HCT116 (cell line): ENCODE measurements at regions not wholly inside any gene's neighbourhood (a gene's known extent, or its start where the extent isn't known, plus 50 kb on each side); places are given as distances from the start of the nearest gene placed in this dataset.

Source experiments
- ATAC-seq: fragments of 200-7000 bp; cut with Tn5 transposase; 2 replicates; pipeline ENCODE4 v1.9.1; 2020; ENCODE audit warnings: mild to moderate bottlenecking, moderate library complexity
- BruUV-seq: library from RNA; stranded (reverse); fragments of 400-500 nt; replicated peaks from 2 replicates; lab custom pipeline; 2021; lab: Mats Ljungman, UMichigan
- CTCF ChIA-PET: fragments of 300-600 bp; sonication (Branson Sonifier 250); formaldehyde crosslinking; loops from one replicate; lab custom pipeline; 2021; ENCODE audit warnings: antibody characterized with exemption; lab: Charles Lee
- POLR2A ChIA-PET: fragments of 300-600, 350-600 bp; sonication (Branson Sonifier 250); formaldehyde crosslinking; loops from one replicate; lab custom pipeline; 2021; ENCODE audit warnings: antibody characterized with exemption; lab: Charles Lee
- RAD21 ChIA-PET, 2 experiments: fragments of 300-600 bp; sonication (Branson Sonifier 250); formaldehyde crosslinking; loops; one replicate each; lab custom pipeline; 2023; ENCODE audit warnings: low total read pairs in 2 of 2; ENCODE audit not compliant: uncharacterized antibody in 2 of 2, unreplicated experiment in 2 of 2, low non-redundant PET in 1 of 2; lab: Charles Lee
- DNase-seq: peaks from one replicate; pipeline ENCODE4 v3.0.0-alpha.2; 2010; ENCODE audit warnings: low read depth, low spot score
- H2AFZ ChIP-seq: fragments of 200-600 bp; shearing (Covaris generic), sonication (generic); 2 replicates; pipeline ENCODE4 v1.6.1; 2017; ENCODE audit warnings: low read depth, mixed run types, mixed read lengths, antibody characterized with exemption, low read length; ENCODE audit not compliant: poor library complexity, severe bottlenecking
- H3K27ac ChIP-seq: 2 replicates; pipeline ENCODE4 v1.5.1; 2012; ENCODE audit warnings: low read depth, low read length
- H3K27me3 ChIP-seq: fragments of 200-600 bp; sonication (generic); 2 replicates; pipeline ENCODE4 v1.6.1; 2016; ENCODE audit warnings: mixed run types, low read length, mixed read lengths; ENCODE audit not compliant: insufficient read depth
- H3K36me3 ChIP-seq, 2 experiments: fragments of 200-500 bp in 1 of 2; fragments of 200-600 bp in 1 of 2; sonication (Bioruptor generic) in 1 of 2; sonication (generic) in 1 of 2; 2 replicates each; pipeline versions ENCODE4 v1.5.1 to v1.6.1; 2014 to 2016; ENCODE audit warnings: low read length in 2 of 2, inconsistent platforms in 1 of 2, mixed read lengths in 1 of 2, mixed run types in 1 of 2; ENCODE audit not compliant: insufficient read depth in 2 of 2, control insufficient read depth in 1 of 2
- H3K4me1 ChIP-seq, 2 experiments: fragments of 200-600 bp in 1 of 2; sonication (generic) in 1 of 2; 2 replicates each; pipeline versions ENCODE4 v1.5.1 to v1.6.1; 2012 to 2017; ENCODE audit warnings: low read length in 2 of 2, inconsistent platforms in 1 of 2, mild to moderate bottlenecking in 1 of 2, mixed read lengths in 1 of 2, mixed run types in 1 of 2, moderate library complexity in 1 of 2; ENCODE audit not compliant: insufficient read depth in 2 of 2, control insufficient read depth in 1 of 2
- H3K4me2 ChIP-seq: fragments of 200-600 bp; sonication (generic); 2 replicates; pipeline ENCODE4 v1.6.1; 2017; ENCODE audit warnings: mixed run types, low read length, mixed read lengths
- H3K4me3 ChIP-seq, 2 experiments: fragments of 200-600 bp in 1 of 2; sonication (generic) in 1 of 2; replicated peaks in 1 of 2; 2 replicates each; pipeline ENCODE4 v1.5.1; 2011 to 2016; ENCODE audit warnings: low read length in 2 of 2, control low read depth in 1 of 2, low read depth in 1 of 2, mild to moderate bottlenecking in 1 of 2, mixed read lengths in 1 of 2, mixed run types in 1 of 2
- H3K79me2 ChIP-seq: fragments of 200-600 bp; sonication (generic); 2 replicates; pipeline ENCODE4 v1.6.1; 2017; ENCODE audit warnings: mild to moderate bottlenecking, mixed run types, low read length, moderate library complexity, mixed read lengths; ENCODE audit not compliant: insufficient read depth
- H3K9ac ChIP-seq: fragments of 200-600 bp; sonication (generic); 2 replicates; pipeline ENCODE4 v1.6.1; 2016; ENCODE audit warnings: low read length, mixed read lengths
- H3K9me2 ChIP-seq: fragments of 200-600 bp; sonication (generic), shearing (Covaris generic); 2 replicates; pipeline ENCODE4 v1.6.1; 2017; ENCODE audit warnings: mixed run types, mild to moderate bottlenecking, moderate library complexity; ENCODE audit not compliant: insufficient read depth
- H3K9me3 ChIP-seq, 2 experiments: fragments of 200-500 bp in 1 of 2; fragments of 200-600 bp in 1 of 2; sonication (Bioruptor generic) in 1 of 2; sonication (generic) in 1 of 2; 2 replicates each; pipeline ENCODE4 v1.6.1; 2014 to 2017; ENCODE audit warnings: low read length in 2 of 2, mixed read lengths in 2 of 2, inconsistent platforms in 1 of 2, low read depth in 1 of 2, mild to moderate bottlenecking in 1 of 2, mixed run types in 1 of 2, moderate library complexity in 1 of 2; ENCODE audit not compliant: control insufficient read depth in 1 of 2, insufficient read depth in 1 of 2
- H4K20me1 ChIP-seq: fragments of 200-600 bp; sonication (generic), shearing (Covaris generic); 2 replicates; pipeline ENCODE4 v1.6.1; 2017; ENCODE audit warnings: mixed run types, mild to moderate bottlenecking, moderate library complexity; ENCODE audit not compliant: insufficient read depth
- CBX3 ChIP-seq: IDR thresholded peaks from 2 replicates; pipeline ENCODE4 v1.6.1; 2012; ENCODE audit warnings: low read depth
- CEBPB ChIP-seq: IDR thresholded peaks from 2 replicates; pipeline ENCODE4 v1.6.1; 2012; ENCODE audit warnings: low read depth
- EGR1 ChIP-seq: IDR thresholded peaks from 2 replicates; pipeline ENCODE4 v1.6.1; 2012; ENCODE audit warnings: low read depth
- ELF1 ChIP-seq: IDR thresholded peaks from 2 replicates; pipeline ENCODE4 v1.6.1; 2012; ENCODE audit warnings: low read depth, borderline replicate concordance
- FOSL1 ChIP-seq: IDR thresholded peaks from 2 replicates; pipeline ENCODE4 v1.6.1; 2012; ENCODE audit warnings: low read depth
- JUND ChIP-seq: IDR thresholded peaks from 2 replicates; pipeline ENCODE4 v1.6.1; 2012
- POLR2A ChIP-seq: IDR thresholded peaks from 2 replicates; pipeline ENCODE4 v1.7.0; 2011; ENCODE audit warnings: borderline replicate concordance; ENCODE audit not compliant: insufficient read depth, insufficient read length; ENCODE audit errors: extremely low read depth
- POLR2AphosphoS5 ChIP-seq: IDR thresholded peaks from 2 replicates; pipeline ENCODE4 v1.6.1; 2011; ENCODE audit warnings: mild to moderate bottlenecking, low read depth, low read length, moderate library complexity
- REST ChIP-seq: IDR thresholded peaks from 2 replicates; pipeline ENCODE4 v1.6.1; 2012; ENCODE audit warnings: low read depth
- SIN3A ChIP-seq: IDR thresholded peaks from 2 replicates; pipeline ENCODE4 v1.6.1; 2012; ENCODE audit warnings: low read depth
- SP1 ChIP-seq: IDR thresholded peaks from 2 replicates; pipeline ENCODE4 v1.6.1; 2012; ENCODE audit warnings: low read depth
- SRF ChIP-seq: IDR thresholded peaks from 2 replicates; pipeline ENCODE4 v1.6.1; 2012; ENCODE audit warnings: low read depth
- TCF7L2 ChIP-seq: IDR thresholded peaks from 2 replicates; pipeline ENCODE4 v1.7.0; 2011; ENCODE audit warnings: borderline replicate concordance, inconsistent platforms; ENCODE audit not compliant: insufficient read depth, insufficient read length; ENCODE audit errors: extremely low read depth
- ZFX ChIP-seq: fragments of 450-650 bp; IDR thresholded peaks from 2 replicates; pipeline ENCODE4 v1.6.1; 2017
- ZNF274 ChIP-seq: fragments of 200-500 bp; sonication (Bioruptor generic); IDR thresholded peaks from 2 replicates; pipeline ENCODE4 v1.6.1; 2014; ENCODE audit warnings: mild to moderate bottlenecking, low read depth, low read length, inconsistent platforms
- intact Hi-C: fragments of 100-400 bp; cut with micrococcal nuclease; formaldehyde crosslinking; loops from 2 replicates; pipeline ENCODE4 v1.10.0; 2022
- TF ChIP-seq, protein P1 (sequence below): IDR thresholded peaks from 2 replicates; pipeline ENCODE4 v1.6.1; 2011; ENCODE audit warnings: mild to moderate bottlenecking, low read length, moderate library complexity; ENCODE audit not compliant: insufficient replicate concordance; ENCODE audit errors: extremely low read depth

DNA sequence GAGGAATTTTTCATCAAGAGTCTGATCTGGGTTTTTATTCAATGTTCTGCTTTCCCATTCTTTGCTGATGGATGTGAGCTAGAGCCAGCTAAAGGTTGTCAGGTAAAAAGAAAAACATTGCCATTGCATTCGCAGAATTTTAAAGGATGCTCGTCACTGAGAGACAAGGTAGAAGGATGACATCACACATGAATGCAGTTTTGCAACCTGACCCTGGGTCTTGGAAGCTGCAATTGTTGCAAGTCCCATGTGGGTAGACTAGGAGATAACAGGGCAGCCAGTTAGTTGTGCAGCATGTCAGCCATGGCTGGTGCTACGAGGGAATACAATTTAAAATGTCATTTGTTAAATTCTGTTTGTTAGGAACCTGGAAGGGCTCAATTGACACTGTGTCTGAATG, 73.9 kb upstream of the MXRA5 start:
- ChIA-PET POLR2A (no interaction called here), CTCF (no interaction called here), RAD21 (no interaction called here)
- no peaks in the 10 kb centered on the region for H3K27me3 ChIP-seq
- DNase-seq (no peak), ATAC-seq (no peak)
- no peak overlapping the region for H3K4me2 ChIP-seq
- no peaks in the 10 kb centered on the region for H3K9me2 ChIP-seq
- no peaks in the 10 kb centered on the region for H3K4me1 ChIP-seq
- intact Hi-C loops: no loop called here
- H3K36me3 ChIP-seq: no peaks in the 10 kb centered on the region
- H3K27ac ChIP-seq: no peak overlapping the region
- no peak overlapping the region for H3K9ac ChIP-seq
- BruUV-seq: no TSS peak
- no peaks in the 10 kb centered on the region for H3K9me3 ChIP-seq
- H3K4me3 ChIP-seq: no peak overlapping the region
- TF ChIP-seq POLR2A (no peak), FOSL1 (no peak), JUND (no peak)
- TF ChIP-seq, all 23 proteins: peak for 0
- H3K79me2 ChIP-seq: no peaks in the 10 kb centered on the region
- no peaks in the 10 kb centered on the region for H4K20me1 ChIP-seq
- H2AFZ ChIP-seq: no peak overlapping the region

DNA sequence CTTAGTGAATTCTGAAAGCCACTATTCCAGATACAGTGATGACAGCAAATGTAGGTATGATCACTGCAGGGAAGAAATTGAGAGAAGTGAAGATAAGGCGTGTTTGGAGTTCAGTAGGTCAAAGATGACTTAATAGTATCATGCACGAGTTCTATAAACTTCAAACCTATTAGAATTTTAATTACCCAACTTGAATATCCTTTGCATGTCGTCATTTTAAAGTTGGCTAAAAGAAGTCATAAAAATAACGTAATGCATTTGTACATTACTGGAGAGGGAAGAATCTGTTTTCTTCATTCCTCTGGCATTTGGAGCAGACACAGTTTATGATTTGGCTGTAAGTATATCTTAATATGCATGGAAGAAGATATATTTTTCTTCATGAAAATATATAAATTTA, 68.6 kb upstream of the MXRA5 start:
- Histone ChIP-seq H3K9me2 (no peaks in the 10 kb centered on the region), H3K36me3 (no peaks in the 10 kb centered on the region), H3K4me2 (no peak overlapping the region), H3K4me3 (no peak overlapping the region), H3K27me3 (no peaks in the 10 kb centered on the region), H3K4me1 (no peaks in the 10 kb centered on the region), H2AFZ (no peak overlapping the region), H3K27ac (no peak overlapping the region), H3K9ac (no peak overlapping the region), H4K20me1 (no peaks in the 10 kb centered on the region), H3K9me3 (no peaks in the 10 kb centered on the region), H3K79me2 (no peaks in the 10 kb centered on the region)
- ChIA-PET POLR2A (no interaction called here), RAD21 (no interaction called here), CTCF (no interaction called here)
- no peak for ATAC-seq
- intact Hi-C loops: no loop called here
- TF ChIP-seq SP1 (no peak), POLR2A (no peak), SRF (no peak), CBX3 (no peak), ZNF274 (no peak), REST (no peak), CEBPB (no peak), EGR1 (no peak), JUND (no peak), ZFX (no peak), ELF1 (no peak), TCF7L2 (no peak), SIN3A (no peak), FOSL1 (no peak), POLR2AphosphoS5 (no peak)
- TF ChIP-seq, protein P1, sequence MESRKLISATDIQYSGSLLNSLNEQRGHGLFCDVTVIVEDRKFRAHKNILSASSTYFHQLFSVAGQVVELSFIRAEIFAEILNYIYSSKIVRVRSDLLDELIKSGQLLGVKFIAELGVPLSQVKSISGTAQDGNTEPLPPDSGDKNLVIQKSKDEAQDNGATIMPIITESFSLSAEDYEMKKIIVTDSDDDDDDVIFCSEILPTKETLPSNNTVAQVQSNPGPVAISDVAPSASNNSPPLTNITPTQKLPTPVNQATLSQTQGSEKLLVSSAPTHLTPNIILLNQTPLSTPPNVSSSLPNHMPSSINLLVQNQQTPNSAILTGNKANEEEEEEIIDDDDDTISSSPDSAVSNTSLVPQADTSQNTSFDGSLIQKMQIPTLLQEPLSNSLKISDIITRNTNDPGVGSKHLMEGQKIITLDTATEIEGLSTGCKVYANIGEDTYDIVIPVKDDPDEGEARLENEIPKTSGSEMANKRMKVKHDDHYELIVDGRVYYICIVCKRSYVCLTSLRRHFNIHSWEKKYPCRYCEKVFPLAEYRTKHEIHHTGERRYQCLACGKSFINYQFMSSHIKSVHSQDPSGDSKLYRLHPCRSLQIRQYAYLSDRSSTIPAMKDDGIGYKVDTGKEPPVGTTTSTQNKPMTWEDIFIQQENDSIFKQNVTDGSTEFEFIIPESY: no peak
- no peak for DNase-seq
- BruUV-seq: no TSS peak
